SU-DHL-6 (cell line): ENCODE measurements at regions not wholly inside any gene's neighbourhood (a gene's known extent, or its start where the extent isn't known, plus 50 kb on each side); places are given as distances from the start of the nearest gene placed in this dataset.

ENCODE experiments used
- CTCF ChIP-seq: fragments of 200-600 bp; sonication (generic); IDR thresholded peaks from one replicate; pipeline ENCODE4 v1.5.1; 2017; ENCODE audit warnings: antibody characterized with exemption, mild to moderate bottlenecking, low read length, moderate library complexity; ENCODE audit not compliant: insufficient read depth, poor library complexity, severe bottlenecking
- EZH2phosphoT487 ChIP-seq: fragments of 200-600 bp; sonication (generic), shearing (Covaris generic); conservative IDR thresholded peaks from 2 replicates; pipeline ENCODE4 v1.6.1; 2018; ENCODE audit warnings: mild to moderate bottlenecking, antibody characterized with exemption, low read length, moderate library complexity, mixed read lengths

DNA sequence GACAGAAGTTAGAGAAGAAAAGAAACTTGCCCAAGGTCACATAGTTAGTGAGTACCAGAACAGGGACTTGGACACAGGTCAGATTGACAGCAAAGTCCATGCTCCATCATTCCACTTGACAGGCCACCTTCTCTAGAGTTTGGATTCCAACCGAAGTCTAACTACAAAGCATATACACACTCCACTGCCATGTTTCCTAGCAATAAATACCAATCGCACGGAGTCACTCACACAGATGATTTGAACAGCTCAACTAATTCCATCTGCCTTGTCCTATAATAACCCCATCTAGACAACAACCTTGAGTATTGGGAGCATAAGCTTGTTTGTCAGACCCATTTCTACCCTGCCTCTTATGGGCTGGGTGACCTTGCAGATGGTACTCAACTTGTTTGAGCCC, 334.6 kb upstream of the MGAT5 start:
- no peak for TF ChIP-seq CTCF
- TF ChIP-seq EZH2phosphoT487: no peak
